ENCODE measurements at regions not wholly inside any gene's neighbourhood (a gene's known extent, or its start where the extent isn't known, plus 50 kb on each side); places are given as distances from the start of the nearest gene placed in this dataset.
"Not testable (repeated sequence)": the region's sequence is repeated elsewhere in the genome, so short reads cannot be mapped to it uniquely, and the experiment has no call there.

GRCh38 chr13:72620874-72621273 lies 106.6 kb downstream of the MZT1 start:
- no peaks in the 10 kb centered on the region for H3K27me3 ChIP-seq
- intact Hi-C loops (cut with DNase I; ENCODE audit: low total_unique reads), result no loop called here
- H3K27ac ChIP-seq, result no peak overlapping the region
- no peak for TF ChIP-seq POLR2A (IDR thresholded peaks at IDR 0.05)
- TF ChIP-seq, protein P1, sequence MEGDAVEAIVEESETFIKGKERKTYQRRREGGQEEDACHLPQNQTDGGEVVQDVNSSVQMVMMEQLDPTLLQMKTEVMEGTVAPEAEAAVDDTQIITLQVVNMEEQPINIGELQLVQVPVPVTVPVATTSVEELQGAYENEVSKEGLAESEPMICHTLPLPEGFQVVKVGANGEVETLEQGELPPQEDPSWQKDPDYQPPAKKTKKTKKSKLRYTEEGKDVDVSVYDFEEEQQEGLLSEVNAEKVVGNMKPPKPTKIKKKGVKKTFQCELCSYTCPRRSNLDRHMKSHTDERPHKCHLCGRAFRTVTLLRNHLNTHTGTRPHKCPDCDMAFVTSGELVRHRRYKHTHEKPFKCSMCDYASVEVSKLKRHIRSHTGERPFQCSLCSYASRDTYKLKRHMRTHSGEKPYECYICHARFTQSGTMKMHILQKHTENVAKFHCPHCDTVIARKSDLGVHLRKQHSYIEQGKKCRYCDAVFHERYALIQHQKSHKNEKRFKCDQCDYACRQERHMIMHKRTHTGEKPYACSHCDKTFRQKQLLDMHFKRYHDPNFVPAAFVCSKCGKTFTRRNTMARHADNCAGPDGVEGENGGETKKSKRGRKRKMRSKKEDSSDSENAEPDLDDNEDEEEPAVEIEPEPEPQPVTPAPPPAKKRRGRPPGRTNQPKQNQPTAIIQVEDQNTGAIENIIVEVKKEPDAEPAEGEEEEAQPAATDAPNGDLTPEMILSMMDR (IDR thresholded peaks at IDR 0.05), result no peak
- no peak for TF ChIP-seq POLR2AphosphoS5 (IDR thresholded peaks at IDR 0.05)
- DNase-seq (ENCODE audit: low spot score in 2 of 2), result no peak
- no peaks in the 10 kb centered on the region for H3K4me1 ChIP-seq
- H3K9me3 ChIP-seq, result no peaks in the 10 kb centered on the region
- H3K36me3 ChIP-seq, result no peaks in the 10 kb centered on the region
- no peak overlapping the region for H3K4me3 ChIP-seq

DNA sequence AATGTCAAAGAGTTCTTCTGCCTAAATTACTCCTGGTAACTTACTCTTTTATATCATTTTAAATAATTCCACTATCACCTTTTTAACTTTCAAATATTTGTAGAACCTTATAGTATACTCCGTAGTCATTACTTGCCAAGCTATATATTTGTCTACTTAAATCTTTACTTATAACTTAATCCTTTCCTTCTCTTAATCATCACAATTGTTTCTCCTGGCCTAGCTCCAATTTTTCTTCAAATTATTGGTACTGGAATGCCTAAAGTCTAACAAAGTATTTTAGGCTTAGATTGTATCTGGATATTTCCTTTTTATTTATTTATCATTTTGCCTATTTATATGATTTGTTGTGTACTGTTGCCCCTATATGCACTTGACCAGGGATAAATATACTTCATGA lies 109.5 kb downstream of the MZT1 start:
- Histone ChIP-seq H3K36me3 (no peaks in the 10 kb centered on the region), H3K4me3 (no peak overlapping the region), H3K27ac (no peak overlapping the region), H3K27me3 (no peaks in the 10 kb centered on the region), H3K4me1 (no peaks in the 10 kb centered on the region), H3K9me3 (no peaks in the 10 kb centered on the region)
- TF ChIP-seq, protein P1 (IDR thresholded peaks at IDR 0.05), result no peak
- TF ChIP-seq POLR2AphosphoS5 (IDR thresholded peaks at IDR 0.05), result no peak
- TF ChIP-seq POLR2A (IDR thresholded peaks at IDR 0.05), result no peak
- intact Hi-C loops (cut with DNase I; ENCODE audit: low total_unique reads), result no loop called here
- no peak for DNase-seq (ENCODE audit: low spot score in 2 of 2)

DNA sequence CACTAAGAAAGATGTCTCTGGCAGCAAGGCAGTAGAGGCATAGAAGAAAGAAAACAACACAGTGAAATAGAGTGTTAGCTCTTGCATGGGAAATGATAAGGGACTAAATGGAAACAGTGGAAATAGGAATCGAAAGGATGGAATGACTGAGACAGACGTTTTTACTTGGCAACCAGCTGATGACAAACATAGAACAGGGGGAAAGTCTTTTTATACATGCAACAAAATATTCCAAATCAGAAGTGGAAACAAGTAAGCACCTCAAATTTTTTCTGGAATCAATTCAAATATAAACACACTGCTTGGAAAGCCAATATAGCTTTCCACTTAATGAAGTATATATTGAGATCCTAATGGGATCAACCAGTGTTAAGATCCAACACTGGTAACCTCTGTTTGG lies 110.2 kb downstream of the MZT1 start:
- intact Hi-C loops (cut with DNase I; ENCODE audit: low total_unique reads), result no loop called here
- Histone ChIP-seq H3K4me3 (no peak overlapping the region), H3K4me1 (no peaks in the 10 kb centered on the region), H3K9me3 (no peaks in the 10 kb centered on the region), H3K36me3 (no peaks in the 10 kb centered on the region), H3K27me3 (no peaks in the 10 kb centered on the region), H3K27ac (no peak overlapping the region)
- TF ChIP-seq POLR2A (IDR thresholded peaks at IDR 0.05), result no peak
- TF ChIP-seq, protein P1 (IDR thresholded peaks at IDR 0.05), result no peak
- no peak for TF ChIP-seq POLR2AphosphoS5 (IDR thresholded peaks at IDR 0.05)
- no peak for DNase-seq (ENCODE audit: low spot score in 2 of 2)

DNA sequence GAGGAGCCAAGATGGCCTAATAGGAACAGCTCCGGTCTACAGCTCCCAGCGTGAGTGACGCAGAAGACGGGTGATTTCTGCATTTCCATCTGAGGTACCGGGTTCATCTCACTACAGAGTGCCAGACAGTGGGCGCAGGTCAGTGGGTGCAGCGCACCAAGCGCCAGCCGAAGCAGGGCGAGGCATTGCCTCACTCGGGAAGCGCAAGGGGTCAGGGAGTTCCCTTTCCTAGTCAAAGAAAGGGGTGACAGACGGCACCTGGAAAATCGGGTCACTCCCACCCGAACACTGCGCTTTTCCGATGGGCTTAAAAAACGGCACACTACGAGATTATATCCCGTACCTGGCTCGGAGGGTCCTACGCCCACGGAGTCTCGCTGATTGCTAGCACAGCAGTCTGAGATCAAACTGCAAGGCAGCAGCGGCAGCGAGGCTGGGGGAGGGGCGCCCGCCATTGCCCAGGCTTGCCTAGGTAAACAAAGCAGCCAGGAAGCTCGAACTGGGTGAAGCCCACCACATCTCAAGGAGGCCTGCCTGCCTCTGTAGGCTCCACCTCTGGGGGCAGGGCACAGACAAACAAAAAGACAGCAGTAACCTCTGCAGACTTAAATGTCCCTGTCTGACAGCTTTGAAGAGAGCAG lies 117.1 kb downstream of the MZT1 start:
- DNase-seq (ENCODE audit: low spot score in 2 of 2); H3K9me3 ChIP-seq; intact Hi-C loops (cut with DNase I; ENCODE audit: low total_unique reads); H3K4me1 ChIP-seq; H3K36me3 ChIP-seq; H3K4me3 ChIP-seq; H3K27me3 ChIP-seq; H3K27ac ChIP-seq: not testable (repeated sequence)

GRCh38 chr13:72599178-72599743 lies 128.2 kb downstream of the MZT1 start:
- DNase-seq (ENCODE audit: low spot score in 2 of 2), result no peak
- no peak overlapping the region for H3K4me3 ChIP-seq
- H3K9me3 ChIP-seq, result no peaks in the 10 kb centered on the region
- H3K27ac ChIP-seq, result no peak overlapping the region
- intact Hi-C loops (cut with DNase I; ENCODE audit: low total_unique reads), result no loop called here
- no peaks in the 10 kb centered on the region for H3K36me3 ChIP-seq
- no peaks in the 10 kb centered on the region for H3K27me3 ChIP-seq
- no peak for TF ChIP-seq POLR2A (IDR thresholded peaks at IDR 0.05)
- TF ChIP-seq POLR2AphosphoS5 (IDR thresholded peaks at IDR 0.05), result no peak
- TF ChIP-seq, protein P1 (IDR thresholded peaks at IDR 0.05), result no peak
- no peaks in the 10 kb centered on the region for H3K4me1 ChIP-seq
